ENCODE measurements at regions not wholly inside any gene's neighbourhood (a gene's known extent, or its start where the extent isn't known, plus 50 kb on each side); places are given as distances from the start of the nearest gene placed in this dataset.

DNA sequence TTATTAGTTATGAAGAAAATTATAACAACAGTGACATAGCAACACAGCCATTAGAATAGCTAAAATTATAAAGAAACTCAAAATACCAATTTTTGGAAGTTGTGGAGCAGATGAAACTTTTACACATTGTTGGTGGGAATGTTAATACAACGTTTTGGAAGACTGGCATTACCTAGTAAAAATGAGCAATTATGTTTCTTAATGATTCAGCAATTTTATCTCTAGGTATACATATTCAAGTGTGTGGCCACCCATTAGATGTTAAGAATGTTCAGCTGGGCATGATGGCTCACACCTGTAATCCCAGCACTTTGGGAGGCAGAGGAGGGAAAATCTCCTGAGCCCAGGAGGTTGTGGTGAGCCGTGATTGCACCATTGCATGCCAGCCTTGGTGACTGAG lies 78.8 kb downstream of the INSIG2 start:
- in situ Hi-C loops (cut with MboI; ENCODE audit: low pct_unique_long_range_greater_than_20kb, low sequenced_read_pairs, unreplicated experiment) = no loop called here
- TF ChIP-seq, protein P1, sequence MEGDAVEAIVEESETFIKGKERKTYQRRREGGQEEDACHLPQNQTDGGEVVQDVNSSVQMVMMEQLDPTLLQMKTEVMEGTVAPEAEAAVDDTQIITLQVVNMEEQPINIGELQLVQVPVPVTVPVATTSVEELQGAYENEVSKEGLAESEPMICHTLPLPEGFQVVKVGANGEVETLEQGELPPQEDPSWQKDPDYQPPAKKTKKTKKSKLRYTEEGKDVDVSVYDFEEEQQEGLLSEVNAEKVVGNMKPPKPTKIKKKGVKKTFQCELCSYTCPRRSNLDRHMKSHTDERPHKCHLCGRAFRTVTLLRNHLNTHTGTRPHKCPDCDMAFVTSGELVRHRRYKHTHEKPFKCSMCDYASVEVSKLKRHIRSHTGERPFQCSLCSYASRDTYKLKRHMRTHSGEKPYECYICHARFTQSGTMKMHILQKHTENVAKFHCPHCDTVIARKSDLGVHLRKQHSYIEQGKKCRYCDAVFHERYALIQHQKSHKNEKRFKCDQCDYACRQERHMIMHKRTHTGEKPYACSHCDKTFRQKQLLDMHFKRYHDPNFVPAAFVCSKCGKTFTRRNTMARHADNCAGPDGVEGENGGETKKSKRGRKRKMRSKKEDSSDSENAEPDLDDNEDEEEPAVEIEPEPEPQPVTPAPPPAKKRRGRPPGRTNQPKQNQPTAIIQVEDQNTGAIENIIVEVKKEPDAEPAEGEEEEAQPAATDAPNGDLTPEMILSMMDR (IDR thresholded peaks at IDR 0.05; ENCODE audit: extremely low read depth, insufficient read depth, missing control alignments) = no peak
- no peak for DNase-seq (ENCODE audit: low spot score)

DNA sequence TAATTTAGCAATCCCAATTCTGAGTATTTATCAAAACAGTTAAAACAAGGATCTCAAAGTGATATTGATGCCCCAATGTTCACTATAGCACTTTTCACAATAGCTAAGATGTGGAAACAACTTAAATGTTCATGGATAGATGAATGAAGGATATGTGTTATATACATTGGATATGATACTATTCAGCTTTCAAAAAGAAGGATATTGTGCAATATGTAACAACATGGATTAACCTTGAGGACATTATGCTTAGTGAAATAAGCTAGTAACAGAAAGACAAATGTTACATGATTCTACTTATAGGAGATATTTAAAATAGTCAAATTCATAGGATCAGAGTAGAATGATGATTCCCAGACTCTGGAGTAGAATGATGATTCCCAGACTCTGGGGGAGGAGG lies 78.0 kb downstream of the INSIG2 start:
- TF ChIP-seq, protein P1 (IDR thresholded peaks at IDR 0.05; ENCODE audit: extremely low read depth, insufficient read depth, missing control alignments) = no peak
- in situ Hi-C loops (cut with MboI; ENCODE audit: low pct_unique_long_range_greater_than_20kb, low sequenced_read_pairs, unreplicated experiment) = no loop called here

DNA sequence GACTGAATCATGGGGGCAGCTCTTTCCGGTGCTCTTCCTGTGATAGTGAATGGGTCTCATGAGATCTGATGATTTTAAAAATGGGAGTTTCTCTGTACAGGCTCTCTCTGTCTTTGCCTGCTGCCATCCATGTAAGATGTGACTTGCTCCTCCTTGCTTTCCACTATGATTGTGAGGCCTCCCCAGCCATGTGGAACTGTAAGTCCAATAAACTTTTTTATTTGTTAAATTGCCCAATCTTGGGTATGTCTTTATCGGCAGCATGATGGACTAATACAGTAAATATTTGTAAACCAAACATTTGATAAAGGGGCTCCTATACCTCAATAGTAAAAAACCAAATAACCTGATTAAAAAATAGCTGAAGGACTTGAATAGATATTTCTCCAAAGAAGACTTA lies 77.3 kb downstream of the INSIG2 start:
- TF ChIP-seq, protein P1 (IDR thresholded peaks at IDR 0.05; ENCODE audit: extremely low read depth, insufficient read depth, missing control alignments) = no peak
- in situ Hi-C loops (cut with MboI; ENCODE audit: low pct_unique_long_range_greater_than_20kb, low sequenced_read_pairs, unreplicated experiment) = no loop called here
- no peak for DNase-seq (ENCODE audit: low spot score)

More for the DNA sequence above, 78.0 kb downstream of the INSIG2 start:
- no peak for DNase-seq (ENCODE audit: low spot score)

Measured in GM13977 (cell line).